ENCODE measurements at regions not wholly inside any gene's neighbourhood (a gene's known extent, or its start where the extent isn't known, plus 50 kb on each side); places are given as distances from the start of the nearest gene placed in this dataset.

GRCh38 chr13:84076280-84076679, 194.0 kb upstream of the SLITRK1 start:
- H3K27me3 ChIP-seq (ENCODE audit: control insufficient read depth, insufficient read depth, low read length) = no peaks in the 10 kb centered on the region
- H3K4me1 Mint-ChIP-seq = no peaks in the 10 kb centered on the region
- ATAC-seq (ENCODE audit: low read depth in 2 of 2) = no peak

DNA sequence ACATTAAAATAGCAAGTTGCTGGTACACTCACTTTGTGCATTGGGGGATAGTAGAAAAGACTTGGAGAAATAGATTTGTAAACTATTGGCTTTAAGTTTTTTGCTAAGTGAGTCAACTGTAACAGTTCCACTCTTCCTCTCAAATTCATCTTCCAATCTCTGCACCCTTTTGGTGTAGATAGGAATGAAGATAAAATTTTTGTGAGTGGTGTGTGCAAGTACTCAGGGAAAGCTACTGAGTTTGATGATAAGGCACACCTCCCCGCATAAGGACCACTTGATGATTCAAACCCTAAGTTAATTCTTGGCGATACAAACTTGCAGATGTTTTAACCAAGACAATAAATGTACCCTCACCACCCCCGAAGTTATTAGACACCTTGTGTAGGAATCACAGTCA, 168.3 kb upstream of the SLITRK1 start:
- Mint-ChIP-seq H3K4me1 (no peaks in the 10 kb centered on the region), H3K4me3 (no peak overlapping the region), H3K36me3 (no peaks in the 10 kb centered on the region), H3K9me3 (no peaks in the 10 kb centered on the region), H3K27ac (peak overlapping the region in 1 of 3 donors; percentile 29), H3K27me3 (no peaks in the 10 kb centered on the region)
- H3K9me3 ChIP-seq (ENCODE audit: control insufficient read depth in 2 of 2, low read length in 2 of 2) = no peaks in the 10 kb centered on the region
- DNase-seq (no peak), ATAC-seq (ENCODE audit: low read depth in 2 of 2) (no peak)
- H3K4me1 ChIP-seq (ENCODE audit: control insufficient read depth, insufficient read depth, low read length, poor library complexity, severe bottlenecking) = no peaks in the 10 kb centered on the region
- H3K27me3 ChIP-seq (ENCODE audit: control insufficient read depth, insufficient read depth, low read length) = no peaks in the 10 kb centered on the region
- H3K36me3 ChIP-seq (ENCODE audit: control insufficient read depth, insufficient read depth, low read length) = no peaks in the 10 kb centered on the region
- H3K4me3 ChIP-seq (ENCODE audit: low read depth, low read length) = no peak overlapping the region
- no peak overlapping the region for H3K27ac ChIP-seq (ENCODE audit: insufficient read depth, low read length, poor library complexity, severe bottlenecking)

More at GRCh38 chr13:84076280-84076679, 194.0 kb upstream of the SLITRK1 start:
- Histone ChIP-seq H3K9me3 (ENCODE audit: control insufficient read depth in 2 of 2, low read length in 2 of 2) (no peaks in the 10 kb centered on the region), H3K36me3 (ENCODE audit: control insufficient read depth, insufficient read depth, low read length) (no peaks in the 10 kb centered on the region), H3K4me1 (ENCODE audit: control insufficient read depth, insufficient read depth, low read length, poor library complexity, severe bottlenecking) (no peaks in the 10 kb centered on the region), H3K27ac (ENCODE audit: insufficient read depth, low read length, poor library complexity, severe bottlenecking) (no peak overlapping the region), H3K4me3 (ENCODE audit: low read depth, low read length) (no peak overlapping the region)
- Mint-ChIP-seq H3K27ac (no peak overlapping the region), H3K36me3 (no peaks in the 10 kb centered on the region), H3K9me3 (peaks cover 0 to 6% (median 0%) of the 10 kb centered on the region in 7 donors), H3K4me3 (no peak overlapping the region), H3K27me3 (no peaks in the 10 kb centered on the region)
- no peak for DNase-seq

GRCh38 chr13:84049443-84050219, 167.4 kb upstream of the SLITRK1 start:
- H3K9me3 ChIP-seq (ENCODE audit: control insufficient read depth in 2 of 2, low read length in 2 of 2) = no peaks in the 10 kb centered on the region
- Mint-ChIP-seq H3K4me3 (no peak overlapping the region), H3K36me3 (no peaks in the 10 kb centered on the region), H3K4me1 (no peaks in the 10 kb centered on the region), H3K9me3 (no peaks in the 10 kb centered on the region), H3K27ac (no peak overlapping the region), H3K27me3 (no peaks in the 10 kb centered on the region)
- H3K36me3 ChIP-seq (ENCODE audit: control insufficient read depth, insufficient read depth, low read length) = no peaks in the 10 kb centered on the region
- no peak overlapping the region for H3K4me3 ChIP-seq (ENCODE audit: low read depth, low read length)
- DNase-seq (no peak), ATAC-seq (ENCODE audit: low read depth in 2 of 2) (no peak)
- no peak overlapping the region for H3K27ac ChIP-seq (ENCODE audit: insufficient read depth, low read length, poor library complexity, severe bottlenecking)
- no peaks in the 10 kb centered on the region for H3K27me3 ChIP-seq (ENCODE audit: control insufficient read depth, insufficient read depth, low read length)
- H3K4me1 ChIP-seq (ENCODE audit: control insufficient read depth, insufficient read depth, low read length, poor library complexity, severe bottlenecking) = no peaks in the 10 kb centered on the region

- ATAC-seq (ENCODE audit: low read depth in 2 of 2) (no peak), DNase-seq (no peak)
- Histone ChIP-seq H3K27me3 (ENCODE audit: control insufficient read depth, insufficient read depth, low read length) (no peaks in the 10 kb centered on the region), H3K27ac (ENCODE audit: insufficient read depth, low read length, poor library complexity, severe bottlenecking) (no peak overlapping the region), H3K4me1 (ENCODE audit: control insufficient read depth, insufficient read depth, low read length, poor library complexity, severe bottlenecking) (no peaks in the 10 kb centered on the region), H3K4me3 (ENCODE audit: low read depth, low read length) (no peak overlapping the region), H3K36me3 (ENCODE audit: control insufficient read depth, insufficient read depth, low read length) (no peaks in the 10 kb centered on the region), H3K9me3 (ENCODE audit: control insufficient read depth in 2 of 2, low read length in 2 of 2) (no peaks in the 10 kb centered on the region)
- Mint-ChIP-seq H3K4me1 (peaks cover 0 to 2% (median 0%) of the 10 kb centered on the region in 4 donors), H3K36me3 (no peaks in the 10 kb centered on the region), H3K27me3 (no peaks in the 10 kb centered on the region), H3K4me3 (no peak overlapping the region), H3K27ac (no peak overlapping the region), H3K9me3 (no peaks in the 10 kb centered on the region)
These were observed 162.5 kb upstream of the SLITRK1 start for GRCh38 chr13:84044805-84045204.

GRCh38 chr13:84038001-84038400, 155.7 kb upstream of the SLITRK1 start:
- no peak for DNase-seq
- Mint-ChIP-seq H3K27me3 (no peaks in the 10 kb centered on the region), H3K27ac (no peak overlapping the region), H3K4me1 (peaks cover 0 to 9% (median 5%) of the 10 kb centered on the region in 4 donors), H3K9me3 (peaks cover 0 to 4% (median 0%) of the 10 kb centered on the region in 7 donors), H3K36me3 (no peaks in the 10 kb centered on the region), H3K4me3 (no peak overlapping the region)
- Histone ChIP-seq H3K36me3 (ENCODE audit: control insufficient read depth, insufficient read depth, low read length) (no peaks in the 10 kb centered on the region), H3K4me1 (ENCODE audit: control insufficient read depth, insufficient read depth, low read length, poor library complexity, severe bottlenecking) (no peaks in the 10 kb centered on the region), H3K4me3 (ENCODE audit: low read depth, low read length) (no peak overlapping the region), H3K27me3 (ENCODE audit: control insufficient read depth, insufficient read depth, low read length) (no peaks in the 10 kb centered on the region), H3K9me3 (ENCODE audit: control insufficient read depth in 2 of 2, low read length in 2 of 2) (no peaks in the 10 kb centered on the region), H3K27ac (ENCODE audit: insufficient read depth, low read length, poor library complexity, severe bottlenecking) (no peak overlapping the region)
- ATAC-seq (ENCODE audit: low read depth in 2 of 2) = no peak

GRCh38 chr13:84032116-84032515, 149.8 kb upstream of the SLITRK1 start:
- DNase-seq (no peak), ATAC-seq (ENCODE audit: low read depth in 2 of 2) (no peak)
- no peaks in the 10 kb centered on the region for H3K4me1 ChIP-seq (ENCODE audit: control insufficient read depth, insufficient read depth, low read length, poor library complexity, severe bottlenecking)
- H3K4me3 ChIP-seq (ENCODE audit: low read depth, low read length) = no peak overlapping the region
- no peak overlapping the region for H3K27ac ChIP-seq (ENCODE audit: insufficient read depth, low read length, poor library complexity, severe bottlenecking)
- H3K9me3 ChIP-seq (ENCODE audit: control insufficient read depth in 2 of 2, low read length in 2 of 2) = no peaks in the 10 kb centered on the region
- H3K36me3 ChIP-seq (ENCODE audit: control insufficient read depth, insufficient read depth, low read length) = no peaks in the 10 kb centered on the region
- no peaks in the 10 kb centered on the region for H3K27me3 Mint-ChIP-seq
- peaks cover 0 to 6% (median 0%) of the 10 kb centered on the region in 7 donors for H3K9me3 Mint-ChIP-seq
- H3K27ac Mint-ChIP-seq = no peak overlapping the region
- no peaks in the 10 kb centered on the region for H3K36me3 Mint-ChIP-seq
- H3K4me3 Mint-ChIP-seq = no peak overlapping the region
- H3K4me1 Mint-ChIP-seq = peaks cover 0 to 1% (median 0%) of the 10 kb centered on the region in 4 donors
- no peaks in the 10 kb centered on the region for H3K27me3 ChIP-seq (ENCODE audit: control insufficient read depth, insufficient read depth, low read length)

GRCh38 chr13:84031120-84031519, 148.8 kb upstream of the SLITRK1 start:
- DNase-seq = no peak
- H3K4me3 ChIP-seq (ENCODE audit: low read depth, low read length) = no peak overlapping the region
- H3K4me1 ChIP-seq (ENCODE audit: control insufficient read depth, insufficient read depth, low read length, poor library complexity, severe bottlenecking) = no peaks in the 10 kb centered on the region
- H3K27me3 ChIP-seq (ENCODE audit: control insufficient read depth, insufficient read depth, low read length) = no peaks in the 10 kb centered on the region
- no peak for ATAC-seq (ENCODE audit: low read depth in 2 of 2)
- no peak overlapping the region for H3K27ac ChIP-seq (ENCODE audit: insufficient read depth, low read length, poor library complexity, severe bottlenecking)
- Mint-ChIP-seq H3K4me3 (no peak overlapping the region), H3K27me3 (no peaks in the 10 kb centered on the region), H3K9me3 (peaks cover 0 to 6% (median 0%) of the 10 kb centered on the region in 7 donors), H3K4me1 (no peaks in the 10 kb centered on the region), H3K27ac (no peak overlapping the region), H3K36me3 (no peaks in the 10 kb centered on the region)
- no peaks in the 10 kb centered on the region for H3K36me3 ChIP-seq (ENCODE audit: control insufficient read depth, insufficient read depth, low read length)
- no peaks in the 10 kb centered on the region for H3K9me3 ChIP-seq (ENCODE audit: control insufficient read depth in 2 of 2, low read length in 2 of 2)

DNA sequence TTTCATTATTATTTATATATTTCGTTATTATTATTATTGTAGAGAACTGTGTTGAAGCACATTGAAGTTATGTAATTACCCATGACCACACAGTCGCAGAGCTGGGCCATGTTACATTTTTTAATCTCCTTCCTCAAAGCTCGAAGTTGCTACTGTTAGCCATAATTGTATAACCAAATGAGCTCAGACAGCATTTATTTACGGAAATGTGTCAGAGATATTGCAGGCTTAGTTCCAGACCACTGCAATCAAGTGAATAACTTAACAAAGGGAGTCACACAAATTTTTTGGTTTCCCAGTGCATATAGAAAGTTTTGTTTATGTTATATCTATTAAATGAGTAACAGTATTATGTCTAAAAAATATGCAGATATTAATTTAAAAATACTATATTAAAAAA, 147.1 kb upstream of the SLITRK1 start:
- no peak overlapping the region for H3K27ac ChIP-seq (ENCODE audit: insufficient read depth, low read length, poor library complexity, severe bottlenecking)
- H3K4me3 ChIP-seq (ENCODE audit: low read depth, low read length) = no peak overlapping the region
- peaks cover 0 to 6% (median 0%) of the 10 kb centered on the region in 7 donors for H3K9me3 Mint-ChIP-seq
- no peaks in the 10 kb centered on the region for H3K27me3 Mint-ChIP-seq
- ATAC-seq (ENCODE audit: low read depth in 2 of 2) (no peak), DNase-seq (no peak)
- H3K27me3 ChIP-seq (ENCODE audit: control insufficient read depth, insufficient read depth, low read length) = no peaks in the 10 kb centered on the region
- H3K4me1 ChIP-seq (ENCODE audit: control insufficient read depth, insufficient read depth, low read length, poor library complexity, severe bottlenecking) = no peaks in the 10 kb centered on the region
- no peaks in the 10 kb centered on the region for H3K36me3 Mint-ChIP-seq
- H3K4me1 Mint-ChIP-seq = no peaks in the 10 kb centered on the region
- no peak overlapping the region for H3K4me3 Mint-ChIP-seq
- H3K27ac Mint-ChIP-seq = no peak overlapping the region
- no peaks in the 10 kb centered on the region for H3K36me3 ChIP-seq (ENCODE audit: control insufficient read depth, insufficient read depth, low read length)
- H3K9me3 ChIP-seq (ENCODE audit: control insufficient read depth in 2 of 2, low read length in 2 of 2) = no peaks in the 10 kb centered on the region
